A549 (cell line): ENCODE measurements at regions not wholly inside any gene's neighbourhood (a gene's known extent, or its start where the extent isn't known, plus 50 kb on each side); places are given as distances from the start of the nearest gene placed in this dataset.

Source experiments
- BHLHE40 ChIP-seq: IDR thresholded peaks from 2 replicates; pipeline ENCODE4 v1.6.1; 2012; ENCODE audit warnings: low read depth, low read length, inconsistent platforms
- JUNB ChIP-seq: fragments of >200 bp; sonication (Bioruptor Twin); formaldehyde crosslinking; IDR thresholded peaks from 2 replicates; pipeline ENCODE4 v1.6.1; 2016
- RARB ChIP-seq: fragments of 250-450 bp; sonication (Bioruptor Pico); IDR thresholded peaks from 2 replicates; pipeline ENCODE4 v1.8.0; 2021; ENCODE audit warnings: mild to moderate bottlenecking, moderate library complexity
- RFX5 ChIP-seq: fragments of 450-650 bp; IDR thresholded peaks from 2 replicates; pipeline ENCODE4 v1.7.1; 2014; ENCODE audit warnings: antibody characterized with exemption, mild to moderate bottlenecking, moderate library complexity
- ZFP36 ChIP-seq: fragments of 450-650 bp; IDR thresholded peaks from 2 replicates; pipeline ENCODE4 v1.6.1; 2014; ENCODE audit warnings: borderline replicate concordance; ENCODE audit not compliant: partially characterized antibody
- TF ChIP-seq, protein P1 (sequence below): fragments of 450-650 bp; IDR thresholded peaks from 2 replicates; pipeline ENCODE4 v1.6.1; 2014; ENCODE audit warnings: antibody characterized with exemption
- TF ChIP-seq, protein P2 (sequence below): fragments of >200 bp; sonication (Bioruptor Twin); formaldehyde crosslinking; IDR thresholded peaks from 3 replicates; pipeline ENCODE4 v1.5.1; 2016

DNA sequence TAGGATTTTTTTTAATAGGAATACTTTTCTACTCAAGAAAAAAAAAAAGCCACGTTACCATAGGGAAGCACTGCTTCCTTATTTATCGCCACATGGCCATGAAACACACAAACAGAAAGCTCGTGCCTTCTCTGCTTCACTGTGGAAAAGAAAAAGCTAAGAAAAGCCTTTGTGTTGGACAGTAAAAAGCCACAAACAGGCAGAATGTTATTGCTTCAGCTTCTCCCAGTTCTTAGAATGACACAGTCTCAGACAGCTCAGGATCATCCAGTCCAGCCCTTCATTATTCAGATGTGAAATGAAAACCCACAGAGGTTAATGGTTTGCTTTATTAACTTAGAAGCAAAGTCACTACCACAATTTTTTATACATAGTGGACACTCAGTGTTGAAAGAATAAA, 181.6 kb upstream of the NOCT start:
- TF ChIP-seq JUNB (no peak), BHLHE40 (no peak), RFX5 (no peak), RARB (CRISPR knock-in tag) (no peak), ZFP36 (no peak)
- TF ChIP-seq, protein P1, sequence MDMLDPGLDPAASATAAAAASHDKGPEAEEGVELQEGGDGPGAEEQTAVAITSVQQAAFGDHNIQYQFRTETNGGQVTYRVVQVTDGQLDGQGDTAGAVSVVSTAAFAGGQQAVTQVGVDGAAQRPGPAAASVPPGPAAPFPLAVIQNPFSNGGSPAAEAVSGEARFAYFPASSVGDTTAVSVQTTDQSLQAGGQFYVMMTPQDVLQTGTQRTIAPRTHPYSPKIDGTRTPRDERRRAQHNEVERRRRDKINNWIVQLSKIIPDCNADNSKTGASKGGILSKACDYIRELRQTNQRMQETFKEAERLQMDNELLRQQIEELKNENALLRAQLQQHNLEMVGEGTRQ, result no peak
- TF ChIP-seq, protein P2, sequence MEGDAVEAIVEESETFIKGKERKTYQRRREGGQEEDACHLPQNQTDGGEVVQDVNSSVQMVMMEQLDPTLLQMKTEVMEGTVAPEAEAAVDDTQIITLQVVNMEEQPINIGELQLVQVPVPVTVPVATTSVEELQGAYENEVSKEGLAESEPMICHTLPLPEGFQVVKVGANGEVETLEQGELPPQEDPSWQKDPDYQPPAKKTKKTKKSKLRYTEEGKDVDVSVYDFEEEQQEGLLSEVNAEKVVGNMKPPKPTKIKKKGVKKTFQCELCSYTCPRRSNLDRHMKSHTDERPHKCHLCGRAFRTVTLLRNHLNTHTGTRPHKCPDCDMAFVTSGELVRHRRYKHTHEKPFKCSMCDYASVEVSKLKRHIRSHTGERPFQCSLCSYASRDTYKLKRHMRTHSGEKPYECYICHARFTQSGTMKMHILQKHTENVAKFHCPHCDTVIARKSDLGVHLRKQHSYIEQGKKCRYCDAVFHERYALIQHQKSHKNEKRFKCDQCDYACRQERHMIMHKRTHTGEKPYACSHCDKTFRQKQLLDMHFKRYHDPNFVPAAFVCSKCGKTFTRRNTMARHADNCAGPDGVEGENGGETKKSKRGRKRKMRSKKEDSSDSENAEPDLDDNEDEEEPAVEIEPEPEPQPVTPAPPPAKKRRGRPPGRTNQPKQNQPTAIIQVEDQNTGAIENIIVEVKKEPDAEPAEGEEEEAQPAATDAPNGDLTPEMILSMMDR, result no peak
